Thyroid gland (tissue), 4 donors: ENCODE measurements at regions not wholly inside any gene's neighbourhood (a gene's known extent, or its start where the extent isn't known, plus 50 kb on each side); places are given as distances from the start of the nearest gene placed in this dataset.

Experiments used
- DNase-seq, 2 donors: peaks; one replicate each; pipeline ENCODE4 v3.0.0-alpha.2; 2019
- H3K27ac ChIP-seq, 3 donors: fragments of 200-600 bp; sonication (generic); 1 replicate in 2 of 3; 2 replicates in 1 of 3; pipeline ENCODE4 v1.5.1; 2016 to 2019; ENCODE audit warnings: mild to moderate bottlenecking in 1 of 3, moderate library complexity in 1 of 3
- H3K27me3 ChIP-seq: fragments of 200-600 bp; sonication (generic); one replicate; pipeline ENCODE4 v1.5.1; 2019
- H3K36me3 ChIP-seq, 2 donors: fragments of 200-600 bp; sonication (generic); one replicate each; pipeline ENCODE4 v1.5.1; 2016 to 2019
- H3K4me1 ChIP-seq, 2 donors: fragments of 200-600 bp; sonication (generic); one replicate each; pipeline ENCODE4 v1.5.1; 2017 to 2019
- H3K4me3 ChIP-seq, 3 donors: fragments of 200-600 bp; sonication (generic); replicated peaks in 1 of 3; 1 replicate in 2 of 3; 2 replicates in 1 of 3; pipeline ENCODE4 v1.5.1; 2016; ENCODE audit warnings: mild to moderate bottlenecking in 1 of 3
- H3K9me3 ChIP-seq: fragments of 200-600 bp; sonication (generic); one replicate; pipeline ENCODE4 v1.5.1; 2017
- CTCF ChIP-seq, 6 experiments: fragments of 200-600 bp in 3 of 6; fragments of 450-650 bp in 3 of 6; sonication (generic) in 3 of 6; IDR thresholded peaks; one replicate each; pipeline ENCODE4 v1.5.1; 2016 to 2019; ENCODE audit warnings: antibody characterized with exemption in 6 of 6, mild to moderate bottlenecking in 2 of 6, inconsistent platforms in 1 of 6, moderate library complexity in 1 of 6
- POLR2A ChIP-seq, 2 donors: fragments of 450-650 bp; IDR thresholded peaks; one replicate each; pipeline ENCODE4 v1.6.1; 2017; ENCODE audit warnings: antibody characterized with exemption in 2 of 2, mild to moderate bottlenecking in 2 of 2, moderate library complexity in 1 of 2
- WGBS, 2 donors: methylation state at CpG; one replicate each; pipeline ENCODE4 v1.1.5; 2017; 5-methylcytosine and 5-hydroxymethylcytosine counted together
- intact Hi-C: fragments of 100-400 bp; cut with DNase I; formaldehyde crosslinking; loops from one replicate; pipeline ENCODE4 v1.15.1; 2023

GRCh38 chr14:48744202-48744601 lies 842.0 kb downstream of the RPS29 start:
- H3K27me3 ChIP-seq = no peaks in the 10 kb centered on the region
- H3K9me3 ChIP-seq = no peaks in the 10 kb centered on the region
- DNase-seq = no peak
- no peak overlapping the region for H3K27ac ChIP-seq
- no peak for TF ChIP-seq POLR2A (IDR thresholded peaks at IDR 0.05)
- no peak for TF ChIP-seq CTCF (IDR thresholded peaks at IDR 0.05)
- intact Hi-C loops = no loop called here
- H3K4me3 ChIP-seq = no peak overlapping the region
- WGBS, 2 donors = 40 to 42% methylated on average over 2 of the region's 2 CpGs
- no peaks in the 10 kb centered on the region for H3K36me3 ChIP-seq
- peaks cover 17 to 18% of the 10 kb centered on the region in 2 donors for H3K4me1 ChIP-seq

DNA sequence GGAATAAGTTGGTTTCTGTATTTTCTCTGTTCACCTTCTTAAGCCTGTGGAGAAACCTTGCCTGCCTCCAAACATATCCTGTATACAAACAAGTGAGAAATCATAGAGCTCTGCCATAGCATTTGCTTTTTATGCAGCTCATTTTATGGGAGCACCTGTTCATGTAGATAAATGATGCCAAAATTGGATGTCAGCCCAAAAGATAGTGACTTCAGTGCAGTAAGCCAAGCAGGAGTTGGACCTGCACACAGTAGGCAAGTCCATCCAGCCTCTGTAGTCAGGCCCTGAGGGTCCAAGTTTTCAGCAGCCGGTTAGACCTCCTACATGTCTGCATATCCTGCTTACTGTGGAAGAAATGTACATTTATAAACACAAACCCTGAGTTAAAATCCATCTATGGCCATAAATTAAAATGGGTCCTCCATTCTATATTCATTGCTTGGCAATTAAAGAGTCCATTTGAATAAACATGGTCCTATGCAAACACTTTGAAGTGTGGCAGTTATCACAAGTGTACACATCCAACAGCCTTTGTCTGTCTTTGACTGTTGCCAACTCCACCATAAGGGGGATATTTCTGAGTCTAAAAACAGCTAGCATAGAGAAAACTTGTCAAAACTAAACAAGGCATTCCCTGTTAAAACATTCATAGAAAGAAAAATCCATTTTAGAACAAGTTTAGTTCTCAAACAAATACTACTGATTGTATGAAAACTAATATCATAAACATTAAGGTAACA lies 847.8 kb downstream of the RPS29 start:
- TF ChIP-seq CTCF (IDR thresholded peaks at IDR 0.05) (no peak), POLR2A (IDR thresholded peaks at IDR 0.05) (no peak)

GRCh38 chr14:48735607-48736006 lies 850.6 kb downstream of the RPS29 start:
- DNase-seq = no peak
- H3K4me1 ChIP-seq = no peaks in the 10 kb centered on the region
- no peaks in the 10 kb centered on the region for H3K36me3 ChIP-seq
- H3K9me3 ChIP-seq = no peaks in the 10 kb centered on the region
- TF ChIP-seq POLR2A (IDR thresholded peaks at IDR 0.05) (no peak), CTCF (IDR thresholded peaks at IDR 0.05) (no peak)
- intact Hi-C loops = no loop called here
- WGBS, 2 donors = 94 to 96% methylated on average over 3 of the region's 3 CpGs
- no peak overlapping the region for H3K27ac ChIP-seq
- H3K27me3 ChIP-seq = no peaks in the 10 kb centered on the region
- no peak overlapping the region for H3K4me3 ChIP-seq

More for the DNA sequence above, 847.8 kb downstream of the RPS29 start:
- H3K27ac ChIP-seq = no peak overlapping the region
- H3K9me3 ChIP-seq = no peaks in the 10 kb centered on the region
- no peak for DNase-seq
- no peaks in the 10 kb centered on the region for H3K27me3 ChIP-seq
- intact Hi-C loops = no loop called here
- 94 to 100% methylated on average over 1 of the region's 1 CpG for WGBS, 2 donors
- no peaks in the 10 kb centered on the region for H3K36me3 ChIP-seq
- no peak overlapping the region for H3K4me3 ChIP-seq
- H3K4me1 ChIP-seq = no peaks in the 10 kb centered on the region

DNA sequence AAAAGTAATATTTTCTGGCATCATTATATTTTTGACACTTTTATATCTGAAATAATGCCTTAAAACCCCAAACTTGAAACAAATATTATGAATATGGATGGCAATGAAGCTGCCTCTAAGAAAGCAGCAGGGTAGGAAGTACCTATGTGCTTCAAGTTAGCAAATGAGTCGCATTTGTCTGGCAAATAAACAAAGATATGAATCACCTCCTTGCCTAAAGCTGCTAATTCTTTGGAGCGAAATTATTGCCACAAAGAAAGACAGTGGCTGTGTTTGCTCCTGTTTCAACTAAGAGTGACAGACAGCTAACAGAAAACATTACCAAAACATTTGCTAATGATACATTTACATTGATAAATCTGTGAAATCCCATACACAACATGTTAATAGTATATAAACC lies 854.9 kb downstream of the RPS29 start:
- DNase-seq = no peak
- intact Hi-C loops = no loop called here
- Histone ChIP-seq H3K4me1 (no peaks in the 10 kb centered on the region), H3K9me3 (no peaks in the 10 kb centered on the region), H3K4me3 (no peak overlapping the region), H3K27me3 (no peaks in the 10 kb centered on the region), H3K27ac (no peak overlapping the region), H3K36me3 (no peaks in the 10 kb centered on the region)
- TF ChIP-seq CTCF (IDR thresholded peaks at IDR 0.05) = no peak
- TF ChIP-seq POLR2A (IDR thresholded peaks at IDR 0.05) = no peak
- WGBS, 2 donors = 85 to 90% methylated on average over 2 of the region's 2 CpGs

GRCh38 chr14:48726080-48726642 lies 860.0 kb downstream of the RPS29 start:
- H3K36me3 ChIP-seq = no peaks in the 10 kb centered on the region
- DNase-seq = no peak
- H3K4me1 ChIP-seq = no peaks in the 10 kb centered on the region
- H3K4me3 ChIP-seq = no peak overlapping the region
- H3K27me3 ChIP-seq = no peaks in the 10 kb centered on the region
- TF ChIP-seq CTCF (IDR thresholded peaks at IDR 0.05) = no peak
- no peak for TF ChIP-seq POLR2A (IDR thresholded peaks at IDR 0.05)
- intact Hi-C loops = no loop called here
- H3K27ac ChIP-seq = no peak overlapping the region
- no peaks in the 10 kb centered on the region for H3K9me3 ChIP-seq
- 72 to 87% methylated on average over 6 of the region's 6 CpGs for WGBS, 2 donors
